H1 (cell line): ENCODE measurements at regions not wholly inside any gene's neighbourhood (a gene's known extent, or its start where the extent isn't known, plus 50 kb on each side); places are given as distances from the start of the nearest gene placed in this dataset.

ENCODE experiments used
- EP300 ChIP-seq, 2 experiments: IDR thresholded peaks; 1 replicate in 1 of 2; 2 replicates in 1 of 2; pipeline ENCODE4 v1.6.1; 2011 to 2012; ENCODE audit warnings: low read depth in 2 of 2, low read length in 2 of 2, mild to moderate bottlenecking in 2 of 2, borderline replicate concordance in 1 of 2, inconsistent platforms in 1 of 2, moderate library complexity in 1 of 2
- KDM1A ChIP-seq: fragments of 200-600, 300-600 bp; sonication (generic); IDR thresholded peaks from 2 replicates; pipeline ENCODE4 v1.7.1; 2016; ENCODE audit warnings: mild to moderate bottlenecking, low read length, borderline replicate concordance
- SAP30 ChIP-seq: fragments of 300-600 bp; sonication (generic); IDR thresholded peaks from 2 replicates; pipeline ENCODE4 v1.7.1; 2012; ENCODE audit warnings: low read length, moderate library complexity, mild to moderate bottlenecking, inconsistent platforms; ENCODE audit not compliant: insufficient read depth, insufficient replicate concordance
- SIN3A ChIP-seq, 2 experiments: IDR thresholded peaks in 1 of 2; conservative IDR thresholded peaks in 1 of 2; 2 replicates each; pipeline ENCODE4 v1.6.1; 2011 to 2012; ENCODE audit warnings: low read length in 2 of 2, improper control_type of control experiment in 1 of 2, low read depth in 1 of 2, mild to moderate bottlenecking in 1 of 2
- SRF ChIP-seq: IDR thresholded peaks from 2 replicates; pipeline ENCODE4 v1.6.1; 2011; ENCODE audit warnings: mild to moderate bottlenecking, low read depth, low read length, moderate library complexity

- TF ChIP-seq EP300 (IDR thresholded peaks at IDR 0.05; ENCODE audit: borderline replicate concordance in 1 of 2, low read depth in 2 of 2, low read length in 2 of 2) (no peak), SAP30 (no peak), SRF (no peak), SIN3A (conservative IDR thresholded peaks at IDR 0.05 in 1 of 2, IDR thresholded peaks at IDR 0.05 in 1 of 2; ENCODE audit: low read depth in 1 of 2, low read length in 2 of 2) (no peak), KDM1A (no peak)
Measured at GRCh38 chr6:9507136-9507895, 907.6 kb downstream of the TFAP2A start (continued).
